HL-60/S4 (cell line): ENCODE measurements at regions not wholly inside any gene's neighbourhood (a gene's known extent, or its start where the extent isn't known, plus 50 kb on each side); places are given as distances from the start of the nearest gene placed in this dataset.

Source experiments
- in situ Hi-C: fragments of 300-500 bp; cut with MboI; formaldehyde crosslinking; loops from 2 replicates; pipeline ENCODE4 v1.14.3; 2022; ENCODE audit warnings: low sequenced_read_pairs

DNA sequence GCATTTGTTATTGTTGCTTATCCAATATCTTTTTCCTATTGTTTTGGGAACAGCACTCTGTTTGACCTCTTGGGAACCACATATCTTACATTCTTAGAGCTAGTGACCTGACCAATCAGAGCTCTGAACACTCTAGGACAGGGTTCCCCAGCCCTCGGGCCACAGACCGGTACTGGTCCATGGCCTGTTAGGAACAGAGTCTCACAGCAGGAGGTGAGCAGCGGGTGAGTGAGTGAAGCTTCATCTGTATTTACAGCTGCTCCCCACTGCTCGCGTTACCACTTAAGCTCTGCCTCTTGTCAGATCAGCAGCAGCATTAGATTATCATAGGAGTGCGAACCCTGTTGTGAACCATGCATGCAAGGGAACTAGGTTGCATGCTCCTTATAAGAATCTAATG, 226.0 kb upstream of the TSHZ2 start:
- in situ Hi-C loops = no loop called here

DNA sequence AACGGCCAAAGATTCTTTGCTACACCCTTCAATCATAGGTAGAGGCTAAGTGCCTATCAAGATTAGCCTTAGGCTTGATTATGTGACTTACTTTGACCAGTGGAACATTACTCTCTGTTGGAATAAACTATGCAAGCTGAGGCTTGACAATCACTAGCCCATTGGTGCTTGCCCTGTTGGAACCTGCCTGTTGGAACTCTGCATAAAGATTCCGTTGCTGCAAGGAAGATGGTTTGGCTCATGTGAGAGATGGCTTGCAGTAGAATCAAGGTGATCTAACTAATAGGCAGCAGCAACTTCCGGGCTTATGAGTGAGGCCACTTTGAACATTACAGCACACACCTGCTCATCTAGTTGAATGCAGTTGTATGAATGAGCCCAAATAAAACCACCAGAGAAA, 227.7 kb upstream of the TSHZ2 start:
- in situ Hi-C loops = no loop called here

DNA sequence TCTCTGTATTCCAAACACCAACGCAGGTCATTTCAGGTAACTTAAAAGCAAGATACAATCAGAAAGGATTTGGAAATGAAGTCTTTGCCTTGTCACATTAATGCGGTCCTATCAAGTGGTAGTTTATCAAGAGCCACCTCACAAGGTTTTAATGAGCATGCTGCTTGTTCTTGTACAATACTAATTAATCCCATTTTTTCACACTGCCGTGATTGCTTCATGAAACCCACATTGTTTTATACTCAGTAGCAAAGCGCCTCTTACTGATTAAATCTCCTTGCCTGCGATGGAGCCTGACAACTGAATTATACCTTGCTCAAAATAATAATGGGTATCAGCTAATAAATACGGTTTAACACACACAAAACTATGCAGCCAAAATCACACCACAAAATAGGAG, 234.1 kb upstream of the TSHZ2 start:
- in situ Hi-C loops = no loop called here

- in situ Hi-C loops = no loop called here
Observed at GRCh38 chr20:52736507-52736906, 235.7 kb upstream of the TSHZ2 start.

DNA sequence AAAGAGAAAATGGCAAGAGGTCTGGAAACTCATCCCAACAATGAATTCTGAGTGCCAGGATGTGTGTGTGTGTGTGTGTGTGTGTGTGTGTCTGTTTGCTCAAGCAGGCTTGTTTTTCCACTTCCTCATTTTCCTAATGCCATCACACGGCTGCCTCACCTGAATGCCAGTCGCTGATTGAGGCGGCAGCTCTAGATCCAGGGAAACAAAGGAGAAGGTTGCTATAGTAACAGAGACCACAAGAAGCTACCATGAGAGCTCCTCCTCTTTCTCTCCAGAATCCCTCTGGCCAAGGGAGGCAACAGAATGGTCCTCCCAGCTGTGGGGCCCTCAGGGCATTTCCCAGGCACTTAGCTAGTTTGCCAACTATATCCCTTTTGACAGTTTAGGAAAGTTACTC, 241.1 kb upstream of the TSHZ2 start:
- in situ Hi-C loops = no loop called here

DNA sequence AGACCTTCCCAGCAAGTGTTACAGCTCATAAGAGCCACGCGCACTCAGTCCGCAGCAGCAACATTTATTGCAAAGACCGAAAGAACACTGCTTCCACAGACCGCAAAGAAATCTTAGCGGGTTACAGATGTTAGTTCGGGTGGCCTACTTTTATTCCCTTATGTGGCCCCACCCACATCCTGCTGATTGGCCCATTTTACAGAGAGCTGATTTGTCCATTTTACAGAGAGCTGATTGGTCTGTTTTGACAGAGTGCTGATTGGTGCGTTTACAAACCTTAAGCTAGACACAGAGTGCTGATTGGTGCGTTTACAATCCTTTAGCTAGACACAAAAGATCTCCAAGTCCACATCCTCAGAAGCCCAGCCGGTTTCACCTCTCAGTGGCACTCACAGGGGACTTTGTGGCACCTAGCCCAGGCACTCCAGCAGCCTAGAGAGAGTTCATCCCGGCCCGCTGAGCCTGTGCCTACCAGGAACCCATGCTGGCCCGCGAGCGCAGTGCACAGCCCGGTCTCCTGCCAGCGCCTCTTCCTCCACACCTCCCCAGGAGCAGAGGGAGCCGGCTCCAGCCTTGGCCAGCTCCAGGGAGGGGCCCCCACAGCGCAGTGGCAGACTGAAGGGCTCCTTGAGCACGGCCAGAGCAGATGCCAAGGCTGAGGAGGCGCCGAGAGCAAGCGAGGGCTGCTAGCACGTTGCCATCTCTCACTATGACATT, 244.3 kb upstream of the TSHZ2 start:
- in situ Hi-C loops = no loop called here

DNA sequence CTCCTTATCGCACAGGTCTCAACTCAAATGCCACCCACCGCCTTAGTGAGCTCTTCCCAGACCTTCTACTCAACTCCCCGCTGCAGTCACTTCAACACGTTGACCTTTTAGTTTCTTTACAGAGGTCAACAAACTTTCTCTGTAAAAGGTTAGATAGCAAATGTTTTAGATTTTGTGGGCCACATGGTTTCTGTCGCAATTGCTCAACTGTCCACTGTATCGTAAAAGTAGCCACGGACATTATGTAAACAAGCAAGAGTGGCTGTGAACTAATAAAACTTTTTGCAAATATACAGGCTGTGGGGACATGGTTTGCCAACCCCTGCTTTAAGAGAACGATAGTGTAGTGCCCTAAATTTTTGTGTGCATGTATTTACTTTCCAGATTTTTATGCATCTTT, 247.6 kb upstream of the TSHZ2 start:
- in situ Hi-C loops = no loop called here

- in situ Hi-C loops = no loop called here
Observed at GRCh38 chr20:52722926-52723688, 249.1 kb upstream of the TSHZ2 start.

- in situ Hi-C loops = no loop called here
Observed at GRCh38 chr20:52708137-52708536, 264.0 kb upstream of the TSHZ2 start.

GRCh38 chr20:52704553-52704952, 267.6 kb upstream of the TSHZ2 start:
- in situ Hi-C loops = no loop called here

DNA sequence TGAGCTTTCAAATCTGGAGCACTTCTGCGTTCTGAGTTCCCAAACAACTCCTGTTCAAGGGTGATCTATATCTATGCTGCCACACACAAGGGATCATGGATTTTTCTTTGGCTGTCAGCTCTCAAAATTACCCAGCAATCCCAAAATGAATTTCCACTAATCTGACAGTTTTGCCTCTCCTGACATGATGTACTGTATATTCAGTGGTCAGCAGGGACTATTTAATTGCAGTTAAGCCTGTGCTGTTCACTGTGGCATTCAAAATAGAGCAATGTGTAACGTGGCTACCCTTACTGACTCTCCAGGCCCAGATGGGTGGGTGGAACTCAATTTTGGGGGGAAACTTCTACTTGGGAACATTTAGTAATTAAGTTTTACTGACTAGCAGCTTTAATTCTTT, 283.8 kb upstream of the TSHZ2 start:
- in situ Hi-C loops = no loop called here

DNA sequence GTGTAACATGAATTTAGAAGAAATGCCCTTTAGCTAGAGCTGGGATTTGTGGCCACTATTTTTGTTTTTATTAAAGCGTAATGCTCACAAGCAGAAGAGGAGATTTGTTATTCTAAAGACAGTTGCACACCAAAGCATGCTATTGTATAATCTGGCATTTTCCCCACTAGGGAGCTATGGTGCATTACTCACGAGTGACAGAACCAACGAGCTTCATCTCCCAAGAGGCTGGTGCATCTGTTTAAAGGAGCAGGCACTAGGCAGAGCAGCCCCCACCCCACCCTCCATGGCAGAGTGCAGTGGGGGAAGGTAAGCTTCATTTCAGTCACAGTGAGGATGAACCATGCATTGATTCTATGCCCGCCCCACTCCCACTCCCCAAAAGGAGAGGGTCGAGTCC, 287.3 kb upstream of the TSHZ2 start:
- in situ Hi-C loops = no loop called here

GRCh38 chr20:52684176-52684575, 288.0 kb upstream of the TSHZ2 start:
- in situ Hi-C loops = no loop called here

GRCh38 chr20:52683761-52684160, 288.4 kb upstream of the TSHZ2 start:
- in situ Hi-C loops = no loop called here

GRCh38 chr20:52682237-52682636, 289.9 kb upstream of the TSHZ2 start:
- in situ Hi-C loops = no loop called here

DNA sequence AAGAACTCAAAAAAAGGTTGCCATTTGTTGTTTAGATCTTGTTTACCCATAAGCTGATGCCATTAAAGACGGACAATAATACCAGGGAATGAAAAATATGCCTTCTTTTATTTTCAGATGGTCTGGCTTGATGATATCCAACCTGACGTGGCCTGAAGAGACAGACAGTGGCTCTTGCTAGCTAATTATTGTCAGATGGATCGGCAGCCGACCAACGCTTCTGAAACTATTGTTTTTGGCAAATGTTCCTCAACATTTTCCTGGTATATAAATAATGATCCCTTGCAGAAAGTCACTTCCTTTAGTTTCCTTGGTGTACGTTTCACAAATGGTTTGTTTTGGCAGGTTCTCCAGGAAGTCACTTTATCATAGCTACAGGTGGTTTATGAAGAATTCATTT, 290.9 kb upstream of the TSHZ2 start:
- in situ Hi-C loops = no loop called here

DNA sequence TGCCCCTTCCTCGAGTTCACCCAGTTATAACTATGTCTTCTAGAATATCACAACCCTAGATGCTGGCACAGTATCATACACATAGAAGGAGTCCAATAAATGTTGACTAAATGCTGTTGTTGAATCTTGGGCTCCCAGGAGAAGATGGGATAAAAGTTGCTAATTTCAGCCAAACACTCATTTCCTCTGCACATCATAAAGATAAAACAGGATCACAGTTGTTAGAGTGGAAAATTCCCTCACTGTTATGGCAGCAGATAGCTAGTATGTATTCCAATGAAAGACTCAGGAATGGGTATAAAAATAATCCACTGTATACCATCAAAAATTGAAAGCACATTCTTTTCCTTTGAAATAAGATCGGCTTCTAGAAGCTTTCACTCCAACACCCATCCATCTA, 294.9 kb upstream of the TSHZ2 start:
- in situ Hi-C loops = no loop called here

DNA sequence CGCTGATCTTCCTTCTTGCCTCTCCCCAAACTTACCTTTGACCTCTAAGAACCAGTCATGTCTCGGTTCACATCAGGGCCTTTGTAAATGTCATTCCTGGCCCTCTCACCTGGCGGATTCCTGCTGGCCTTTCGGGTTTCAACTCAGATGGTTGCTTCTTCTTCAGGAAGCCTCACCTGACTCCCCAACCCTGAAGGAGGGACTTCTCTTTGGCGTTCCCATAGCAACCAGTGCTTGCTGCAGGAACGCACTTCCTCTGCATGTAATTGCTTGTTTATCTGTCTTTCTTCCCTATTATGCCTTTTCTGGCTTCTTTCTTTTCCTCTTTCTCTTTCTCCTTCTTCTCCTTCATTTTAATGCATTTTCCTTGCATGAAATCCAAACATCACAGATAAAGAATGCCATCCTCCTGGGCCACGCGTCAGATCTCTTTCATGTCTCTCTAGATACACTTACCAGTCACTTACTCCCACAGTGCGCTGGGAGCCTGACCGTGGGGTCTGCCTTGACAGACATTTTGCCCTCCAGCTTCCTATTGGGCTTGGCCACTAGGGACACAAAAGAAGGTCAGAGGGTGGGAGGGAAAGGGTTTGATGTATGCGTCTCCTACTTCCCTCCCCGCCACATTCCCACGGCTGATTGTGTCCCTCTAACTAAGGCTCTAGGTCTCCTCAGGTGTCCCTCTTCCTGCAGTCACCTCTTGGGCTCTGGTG, 295.7 kb upstream of the TSHZ2 start:
- in situ Hi-C loops = no loop called here

- in situ Hi-C loops = no loop called here
Observed at GRCh38 chr20:52675375-52675774, 296.8 kb upstream of the TSHZ2 start.

GRCh38 chr20:52668626-52669025, 303.5 kb upstream of the TSHZ2 start:
- in situ Hi-C loops = no loop called here

- in situ Hi-C loops = no loop called here
Observed at GRCh38 chr20:52667358-52667757, 304.8 kb upstream of the TSHZ2 start.

GRCh38 chr20:52665441-52665840, 306.7 kb upstream of the TSHZ2 start:
- in situ Hi-C loops = no loop called here
